Sigmoid colon (tissue), 6 donors: ENCODE measurements at regions not wholly inside any gene's neighbourhood (a gene's known extent, or its start where the extent isn't known, plus 50 kb on each side); places are given as distances from the start of the nearest gene placed in this dataset.
"Not testable (repeated sequence)": the region's sequence is repeated elsewhere in the genome, so short reads cannot be mapped to it uniquely, and the experiment has no call there.

Experiments used
- DNase-seq: peaks from one replicate; pipeline ENCODE4 v3.0.0-alpha.2; 2019
- H3K27ac ChIP-seq, 4 donors: fragments of 200-600 bp; sonication (generic); one replicate each; pipeline ENCODE4 v1.5.1; 2016 to 2019; ENCODE audit warnings: mild to moderate bottlenecking in 1 of 4
- H3K27me3 ChIP-seq, 3 donors: fragments of 200-600 bp; sonication (generic); one replicate each; pipeline ENCODE4 v1.5.1; 2019; ENCODE audit warnings: mild to moderate bottlenecking in 1 of 3
- H3K36me3 ChIP-seq, 4 donors: fragments of 200-600 bp; sonication (generic); one replicate each; pipeline ENCODE4 v1.5.1; 2016 to 2019
- H3K4me1 ChIP-seq, 4 donors: fragments of 200-600 bp; sonication (generic); one replicate each; pipeline ENCODE4 v1.5.1; 2017 to 2019
- H3K4me3 ChIP-seq, 4 donors: fragments of 200-600 bp; sonication (generic); one replicate each; pipeline ENCODE4 v1.5.1; 2017 to 2019; ENCODE audit warnings: mild to moderate bottlenecking in 2 of 4, moderate library complexity in 1 of 4
- H3K9me3 ChIP-seq, 4 donors: fragments of 200-600 bp in 3 of 4; sonication (generic) in 3 of 4; one replicate each; pipeline versions ENCODE4 v1.5.1 to v1.6.1; 2013 to 2019
- CTCF ChIP-seq, 4 experiments: fragments of 450-650 bp in 3 of 4; fragments of 200-600 bp in 1 of 4; IDR thresholded peaks; one replicate each; pipeline ENCODE4 v1.5.1; 2016 to 2019; ENCODE audit warnings: antibody characterized with exemption in 4 of 4, mild to moderate bottlenecking in 3 of 4, moderate library complexity in 2 of 4
- EP300 ChIP-seq, 4 donors: sonication (generic); formaldehyde crosslinking; IDR thresholded peaks; one replicate each; pipeline ENCODE4 v1.6.1; 2017; ENCODE audit warnings: antibody characterized with exemption in 4 of 4
- POLR2A ChIP-seq, 2 donors: fragments of 450-650 bp; IDR thresholded peaks; one replicate each; pipeline ENCODE4 v1.6.1; 2016; ENCODE audit warnings: antibody characterized with exemption in 2 of 2, mild to moderate bottlenecking in 2 of 2, moderate library complexity in 2 of 2
- POLR2AphosphoS5 ChIP-seq, 4 donors: sonication (generic); formaldehyde crosslinking; IDR thresholded peaks; one replicate each; pipeline ENCODE4 v1.6.1; 2017; ENCODE audit warnings: antibody characterized with exemption in 4 of 4
- WGBS, 2 donors: extraction: QIAGEN DNeasy Blood & Tissue Kit; methylation state at CpG; one replicate each; pipeline ENCODE4 v1.1.7; 2013; 5-methylcytosine and 5-hydroxymethylcytosine counted together
- intact Hi-C: fragments of 100-400 bp; cut with DNase I; formaldehyde crosslinking; loops from one replicate; pipeline ENCODE4 v1.15.1; 2023
- donor health status: healthy with polysubstance abuse.
- donor health status: healthy.

- intact Hi-C loops: not testable (repeated sequence)
Observed at GRCh38 chrX:149420566-149420965, 84.5 kb downstream of the IDS start.

GRCh38 chrX:149398027-149398426 lies 107.1 kb downstream of the IDS start:
- intact Hi-C loops: no loop called here
- 44 to 56% methylated on average over 2 of the region's 2 CpGs for WGBS, 2 donors
- Histone ChIP-seq H3K4me1 (no peaks in the 10 kb centered on the region), H3K27me3 (no peaks in the 10 kb centered on the region), H3K27ac (no peak overlapping the region), H3K36me3 (no peaks in the 10 kb centered on the region), H3K4me3 (no peak overlapping the region), H3K9me3 (no peaks in the 10 kb centered on the region)
- DNase-seq: no peak
- TF ChIP-seq EP300 (IDR thresholded peaks at IDR 0.05) (no peak), CTCF (IDR thresholded peaks at IDR 0.05) (no peak), POLR2AphosphoS5 (IDR thresholded peaks at IDR 0.05) (no peak), POLR2A (IDR thresholded peaks at IDR 0.05) (no peak)

More at GRCh38 chrX:149420566-149420965, 84.5 kb downstream of the IDS start:
- DNase-seq, H3K4me3 ChIP-seq, H3K4me1 ChIP-seq, H3K36me3 ChIP-seq, H3K27me3 ChIP-seq, H3K27ac ChIP-seq, H3K9me3 ChIP-seq: not testable (repeated sequence)
- 95 to 97% methylated on average over 16 to 18 of the region's 21 CpGs for WGBS, 2 donors

GRCh38 chrX:149392921-149393320 lies 112.2 kb downstream of the IDS start:
- TF ChIP-seq CTCF (IDR thresholded peaks at IDR 0.05) (no peak), POLR2AphosphoS5 (IDR thresholded peaks at IDR 0.05) (no peak), POLR2A (IDR thresholded peaks at IDR 0.05) (no peak), EP300 (IDR thresholded peaks at IDR 0.05) (no peak)
- Histone ChIP-seq H3K9me3 (no peaks in the 10 kb centered on the region), H3K36me3 (no peaks in the 10 kb centered on the region), H3K27ac (no peak overlapping the region), H3K4me1 (no peaks in the 10 kb centered on the region), H3K4me3 (no peak overlapping the region), H3K27me3 (no peaks in the 10 kb centered on the region)
- DNase-seq: no peak
- intact Hi-C loops: no loop called here

- no peak overlapping the region for H3K4me3 ChIP-seq
- intact Hi-C loops: no loop called here
- DNase-seq: no peak
- no peak overlapping the region for H3K27ac ChIP-seq
- H3K4me1 ChIP-seq: no peaks in the 10 kb centered on the region
- no peaks in the 10 kb centered on the region for H3K36me3 ChIP-seq
- H3K9me3 ChIP-seq: no peaks in the 10 kb centered on the region
- no peaks in the 10 kb centered on the region for H3K27me3 ChIP-seq
- TF ChIP-seq CTCF (IDR thresholded peaks at IDR 0.05): no peak
- TF ChIP-seq EP300 (IDR thresholded peaks at IDR 0.05): no peak
- no peak for TF ChIP-seq POLR2AphosphoS5 (IDR thresholded peaks at IDR 0.05)
- no peak for TF ChIP-seq POLR2A (IDR thresholded peaks at IDR 0.05)
Observed at GRCh38 chrX:149383852-149384251, 121.3 kb downstream of the IDS start.

- Histone ChIP-seq H3K27ac (no peak overlapping the region), H3K36me3 (no peaks in the 10 kb centered on the region), H3K4me1 (no peaks in the 10 kb centered on the region), H3K4me3 (no peak overlapping the region), H3K27me3 (no peaks in the 10 kb centered on the region), H3K9me3 (no peaks in the 10 kb centered on the region)
- DNase-seq: no peak
- TF ChIP-seq POLR2AphosphoS5 (IDR thresholded peaks at IDR 0.05) (no peak), POLR2A (IDR thresholded peaks at IDR 0.05) (no peak), CTCF (IDR thresholded peaks at IDR 0.05) (no peak), EP300 (IDR thresholded peaks at IDR 0.05) (no peak)
- intact Hi-C loops: no loop called here
- 39 to 65% methylated on average over 3 of the region's 3 CpGs for WGBS, 2 donors
Observed at GRCh38 chrX:149374751-149375150, 130.4 kb downstream of the IDS start.
